Stimulated activated effector memory CD8-positive, alpha-beta T cell treated with anti-CD3 and anti-CD28 coated beads, Interleukin-12 subunit alpha, Interleukin-12 subunit beta, amount 100 ng/mL, for 72 hours (primary cell): ENCODE measurements at regions not wholly inside any gene's neighbourhood (a gene's known extent, or its start where the extent isn't known, plus 50 kb on each side); places are given as distances from the start of the nearest gene placed in this dataset.
"Not testable (repeated sequence)": the region's sequence is repeated elsewhere in the genome, so short reads cannot be mapped to it uniquely, and the experiment has no call there.

ENCODE experiments used
- ATAC-seq: fragments of 150-1000 bp; cut with Tn5 transposase; 2 replicates; pipeline ENCODE4 v1.10.0; 2021
- DNase-seq, 2 donors: peaks; one replicate each; pipeline ENCODE4 v3.0.0; 2021 to 2022; ENCODE audit warnings: low spot score in 2 of 2
- H3K27ac Mint-ChIP-seq: one replicate; pipeline ENCODE4 v1.8.0; 2022; ENCODE audit warnings: mild to moderate bottlenecking, mixed read lengths
- H3K36me3 Mint-ChIP-seq: one replicate; pipeline ENCODE4 v1.8.0; 2022; ENCODE audit warnings: mild to moderate bottlenecking, mixed read lengths
- H3K4me1 Mint-ChIP-seq: one replicate; pipeline ENCODE4 v1.8.0; 2022; ENCODE audit warnings: mixed read lengths
- H3K4me3 Mint-ChIP-seq: one replicate; pipeline ENCODE4 v1.8.0; 2022; ENCODE audit warnings: mild to moderate bottlenecking, mixed read lengths
- H3K9me3 Mint-ChIP-seq: one replicate; pipeline ENCODE4 v1.8.0; 2022; ENCODE audit warnings: mixed read lengths

GRCh38 chr11:134666273-134667174, 254.5 kb upstream of the B3GAT1 start:
- Mint-ChIP-seq H3K9me3 (no peaks in the 10 kb centered on the region), H3K4me3 (no peak overlapping the region), H3K4me1 (no peaks in the 10 kb centered on the region), H3K36me3 (no peaks in the 10 kb centered on the region), H3K27ac (no peak overlapping the region)
- ATAC-seq (no peak), DNase-seq (peak in 1 of 2 donors; percentile 26)

- no peak for ATAC-seq
- no peaks in the 10 kb centered on the region for H3K9me3 Mint-ChIP-seq
- DNase-seq, result peak in 1 of 2 donors; percentile 7
- no peak overlapping the region for H3K4me3 Mint-ChIP-seq
- H3K36me3 Mint-ChIP-seq, result no peaks in the 10 kb centered on the region
- no peaks in the 10 kb centered on the region for H3K4me1 Mint-ChIP-seq
- H3K27ac Mint-ChIP-seq, result no peak overlapping the region
These were observed 253.7 kb upstream of the B3GAT1 start for GRCh38 chr11:134665571-134666270.

GRCh38 chr11:134665188-134665535, 253.1 kb upstream of the B3GAT1 start:
- Mint-ChIP-seq H3K4me3 (no peak overlapping the region), H3K9me3 (no peaks in the 10 kb centered on the region), H3K27ac (no peak overlapping the region), H3K36me3 (no peaks in the 10 kb centered on the region), H3K4me1 (no peaks in the 10 kb centered on the region)
- ATAC-seq (no peak), DNase-seq (peak in 1 of 2 donors; percentile 22)

- Mint-ChIP-seq H3K36me3 (no peaks in the 10 kb centered on the region), H3K4me1 (no peaks in the 10 kb centered on the region), H3K9me3 (no peaks in the 10 kb centered on the region), H3K4me3 (no peak overlapping the region), H3K27ac (no peak overlapping the region)
- DNase-seq (peak in 1 of 2 donors; percentile 25), ATAC-seq (no peak)
These were observed 252.6 kb upstream of the B3GAT1 start for GRCh38 chr11:134664447-134665187.

- Mint-ChIP-seq H3K4me1 (no peaks in the 10 kb centered on the region), H3K9me3 (no peaks in the 10 kb centered on the region), H3K27ac (no peak overlapping the region), H3K36me3 (no peaks in the 10 kb centered on the region), H3K4me3 (no peak overlapping the region)
- no peak for ATAC-seq
- DNase-seq, result peak in 1 of 2 donors; percentile 13
These were observed 251.7 kb upstream of the B3GAT1 start for GRCh38 chr11:134663506-134664313.

GRCh38 chr11:134662629-134663360, 250.8 kb upstream of the B3GAT1 start:
- no peak overlapping the region for H3K4me3 Mint-ChIP-seq
- ATAC-seq, result no peak
- H3K4me1 Mint-ChIP-seq, result no peaks in the 10 kb centered on the region
- H3K9me3 Mint-ChIP-seq, result no peaks in the 10 kb centered on the region
- no peak overlapping the region for H3K27ac Mint-ChIP-seq
- DNase-seq, result no peak
- no peaks in the 10 kb centered on the region for H3K36me3 Mint-ChIP-seq

GRCh38 chr11:134661660-134662059, 249.6 kb upstream of the B3GAT1 start:
- no peak overlapping the region for H3K4me3 Mint-ChIP-seq
- H3K27ac Mint-ChIP-seq, result no peak overlapping the region
- H3K36me3 Mint-ChIP-seq, result no peaks in the 10 kb centered on the region
- ATAC-seq (no peak), DNase-seq (no peak)
- no peaks in the 10 kb centered on the region for H3K9me3 Mint-ChIP-seq
- no peaks in the 10 kb centered on the region for H3K4me1 Mint-ChIP-seq

GRCh38 chr11:134660416-134660815, 248.4 kb upstream of the B3GAT1 start:
- peaks cover 5% of the 10 kb centered on the region for H3K9me3 Mint-ChIP-seq
- no peak for ATAC-seq
- no peaks in the 10 kb centered on the region for H3K36me3 Mint-ChIP-seq
- H3K4me3 Mint-ChIP-seq, result no peak overlapping the region
- no peak for DNase-seq
- H3K4me1 Mint-ChIP-seq, result peaks cover 8% of the 10 kb centered on the region
- no peak overlapping the region for H3K27ac Mint-ChIP-seq

GRCh38 chr11:134659882-134660281, 247.8 kb upstream of the B3GAT1 start:
- DNase-seq (no peak), ATAC-seq (no peak)
- Mint-ChIP-seq H3K9me3 (peaks cover 5% of the 10 kb centered on the region), H3K4me3 (no peak overlapping the region), H3K4me1 (peaks cover 8% of the 10 kb centered on the region), H3K36me3 (no peaks in the 10 kb centered on the region), H3K27ac (no peak overlapping the region)

- peaks cover 8% of the 10 kb centered on the region for H3K4me1 Mint-ChIP-seq
- peaks cover 5% of the 10 kb centered on the region for H3K9me3 Mint-ChIP-seq
- no peak overlapping the region for H3K4me3 Mint-ChIP-seq
- no peak for ATAC-seq
- no peak for DNase-seq
- H3K27ac Mint-ChIP-seq, result no peak overlapping the region
- H3K36me3 Mint-ChIP-seq, result no peaks in the 10 kb centered on the region
These were observed 246.6 kb upstream of the B3GAT1 start for GRCh38 chr11:134658481-134659225.

GRCh38 chr11:134657631-134658030, 245.6 kb upstream of the B3GAT1 start:
- no peak overlapping the region for H3K4me3 Mint-ChIP-seq
- H3K4me1 Mint-ChIP-seq, result peaks cover 8% of the 10 kb centered on the region
- DNase-seq (no peak), ATAC-seq (no peak)
- H3K36me3 Mint-ChIP-seq, result no peaks in the 10 kb centered on the region
- H3K27ac Mint-ChIP-seq, result no peak overlapping the region
- peaks cover 5% of the 10 kb centered on the region for H3K9me3 Mint-ChIP-seq

GRCh38 chr11:134656861-134657540, 245.0 kb upstream of the B3GAT1 start:
- Mint-ChIP-seq H3K27ac (no peak overlapping the region), H3K9me3 (peaks cover 5% of the 10 kb centered on the region), H3K4me3 (no peak overlapping the region), H3K4me1 (peaks cover 8% of the 10 kb centered on the region), H3K36me3 (no peaks in the 10 kb centered on the region)
- no peak for ATAC-seq
- DNase-seq, result no peak

GRCh38 chr11:134656086-134656840, 244.2 kb upstream of the B3GAT1 start:
- not testable (repeated sequence) for ATAC-seq, H3K9me3 Mint-ChIP-seq, DNase-seq, H3K4me1 Mint-ChIP-seq, H3K36me3 Mint-ChIP-seq
- H3K4me3 Mint-ChIP-seq, result peak overlapping the region; percentile 13
- peak overlapping the region; percentile 80 for H3K27ac Mint-ChIP-seq
